BE2C (cell line): ENCODE measurements at regions not wholly inside any gene's neighbourhood (a gene's known extent, or its start where the extent isn't known, plus 50 kb on each side); places are given as distances from the start of the nearest gene placed in this dataset.

Experiments
- DNase-seq: peaks from one replicate; pipeline ENCODE4 v3.0.0-alpha.2; 2020
- H3K27me3 ChIP-seq: fragments of 250-450 bp; sonication (Bioruptor Pico); 2 replicates; pipeline ENCODE4 v1.5.1; 2020; ENCODE audit warnings: mild to moderate bottlenecking
- H3K36me3 ChIP-seq: fragments of 250-450 bp; sonication (Bioruptor Pico); 2 replicates; pipeline ENCODE4 v1.5.1; 2020; ENCODE audit warnings: mild to moderate bottlenecking
- H3K4me1 ChIP-seq: fragments of 250-450 bp; sonication (Bioruptor Pico); 2 replicates; pipeline ENCODE4 v1.5.1; 2020
- H3K4me3 ChIP-seq: 2 replicates; pipeline ENCODE4 v1.5.1; 2011; ENCODE audit warnings: low read depth, low read length
- H3K9me3 ChIP-seq: fragments of 250-450 bp; sonication (Bioruptor Pico); 2 replicates; pipeline ENCODE4 v1.5.1; 2020
- TF ChIP-seq, protein P1 (sequence below): IDR thresholded peaks from 2 replicates; pipeline ENCODE4 v1.5.1; 2012; ENCODE audit warnings: mild to moderate bottlenecking, low read depth, low read length

DNA sequence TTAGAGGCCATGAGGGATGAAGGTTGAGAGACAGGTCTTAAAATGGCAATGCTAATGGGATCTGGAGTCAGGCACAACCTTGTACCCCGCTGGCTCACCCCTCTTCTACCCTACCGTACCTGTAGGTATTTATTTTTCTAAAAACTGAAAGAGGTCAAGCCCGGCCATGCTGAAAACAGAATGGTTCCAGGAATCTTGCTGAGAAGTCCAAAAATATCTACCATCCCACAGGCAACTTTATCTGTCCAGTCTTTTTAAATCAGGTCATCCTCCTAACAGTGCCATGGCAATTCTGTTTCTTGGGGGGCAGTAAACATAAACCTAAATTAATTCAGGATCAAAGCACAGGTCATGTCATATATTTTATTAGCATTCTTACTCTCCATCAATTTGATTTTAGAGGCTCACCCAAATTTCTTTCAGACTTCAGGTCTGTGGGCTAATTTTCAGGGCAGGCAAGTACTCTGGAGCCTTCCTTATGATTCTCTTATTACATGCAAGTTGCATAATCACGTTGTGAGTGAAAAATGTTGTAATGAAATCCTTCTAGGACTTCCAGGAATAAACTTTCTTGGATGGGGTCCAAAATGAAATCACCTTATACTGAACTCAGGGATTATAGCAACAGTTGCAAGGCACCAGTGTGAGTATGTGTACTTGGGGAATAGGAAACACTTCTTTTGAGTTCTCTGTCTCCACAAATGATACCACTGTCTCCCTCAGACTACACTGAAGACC, 102.7 kb upstream of the NREP start:
- H3K36me3 ChIP-seq, result no peaks in the 10 kb centered on the region
- DNase-seq, result no peak
- no peaks in the 10 kb centered on the region for H3K27me3 ChIP-seq

DNA sequence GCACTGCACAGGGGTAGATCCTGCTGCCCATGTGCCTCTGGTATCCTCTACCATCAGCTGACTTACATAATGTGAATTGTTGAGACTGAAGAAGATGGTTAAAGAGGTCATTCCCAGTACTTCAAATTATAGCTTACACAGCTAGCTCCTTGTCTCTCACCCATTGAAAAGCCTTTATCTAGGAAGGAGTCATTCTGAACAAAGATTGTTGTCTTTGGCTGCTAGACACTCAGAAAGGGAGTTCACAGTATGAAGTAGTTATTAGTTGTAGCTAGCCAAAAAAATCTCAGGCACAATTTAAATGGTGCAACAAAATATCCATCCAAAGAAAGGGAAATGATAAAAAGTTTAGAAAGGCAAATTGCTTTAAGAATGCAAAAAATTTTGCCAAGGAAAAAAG, 102.0 kb upstream of the NREP start:
- no peaks in the 10 kb centered on the region for H3K27me3 ChIP-seq
- TF ChIP-seq, protein P1, sequence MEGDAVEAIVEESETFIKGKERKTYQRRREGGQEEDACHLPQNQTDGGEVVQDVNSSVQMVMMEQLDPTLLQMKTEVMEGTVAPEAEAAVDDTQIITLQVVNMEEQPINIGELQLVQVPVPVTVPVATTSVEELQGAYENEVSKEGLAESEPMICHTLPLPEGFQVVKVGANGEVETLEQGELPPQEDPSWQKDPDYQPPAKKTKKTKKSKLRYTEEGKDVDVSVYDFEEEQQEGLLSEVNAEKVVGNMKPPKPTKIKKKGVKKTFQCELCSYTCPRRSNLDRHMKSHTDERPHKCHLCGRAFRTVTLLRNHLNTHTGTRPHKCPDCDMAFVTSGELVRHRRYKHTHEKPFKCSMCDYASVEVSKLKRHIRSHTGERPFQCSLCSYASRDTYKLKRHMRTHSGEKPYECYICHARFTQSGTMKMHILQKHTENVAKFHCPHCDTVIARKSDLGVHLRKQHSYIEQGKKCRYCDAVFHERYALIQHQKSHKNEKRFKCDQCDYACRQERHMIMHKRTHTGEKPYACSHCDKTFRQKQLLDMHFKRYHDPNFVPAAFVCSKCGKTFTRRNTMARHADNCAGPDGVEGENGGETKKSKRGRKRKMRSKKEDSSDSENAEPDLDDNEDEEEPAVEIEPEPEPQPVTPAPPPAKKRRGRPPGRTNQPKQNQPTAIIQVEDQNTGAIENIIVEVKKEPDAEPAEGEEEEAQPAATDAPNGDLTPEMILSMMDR, result no peak
- DNase-seq, result no peak
- H3K36me3 ChIP-seq, result no peaks in the 10 kb centered on the region
- H3K9me3 ChIP-seq, result no peaks in the 10 kb centered on the region
- no peak overlapping the region for H3K4me3 ChIP-seq
- no peaks in the 10 kb centered on the region for H3K4me1 ChIP-seq

More for the DNA sequence above, 102.7 kb upstream of the NREP start:
- Histone ChIP-seq H3K4me3 (no peak overlapping the region), H3K9me3 (no peaks in the 10 kb centered on the region), H3K4me1 (no peaks in the 10 kb centered on the region)
- TF ChIP-seq, protein P1, result no peak

DNA sequence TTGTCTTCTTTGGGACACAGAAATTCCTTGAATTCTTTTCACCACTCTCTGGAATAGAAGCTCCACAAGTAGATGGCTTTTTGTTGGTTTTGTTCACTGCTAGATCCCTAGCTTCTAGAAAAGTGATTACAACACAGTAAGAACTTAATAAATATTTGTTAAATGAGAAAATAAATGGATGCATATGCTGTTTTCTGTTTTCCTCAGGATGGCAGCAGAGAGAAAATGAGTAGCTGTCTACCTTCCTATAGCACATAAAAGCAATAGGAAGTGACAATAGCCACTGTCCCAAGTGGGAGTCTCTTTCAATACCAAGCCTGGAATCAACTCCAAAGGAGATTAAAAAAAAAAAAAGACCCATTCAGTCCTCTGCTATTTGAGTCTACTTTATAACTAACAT, 100.6 kb upstream of the NREP start:
- TF ChIP-seq, protein P1, result no peak
- Histone ChIP-seq H3K4me1 (no peaks in the 10 kb centered on the region), H3K9me3 (no peaks in the 10 kb centered on the region), H3K27me3 (no peaks in the 10 kb centered on the region), H3K36me3 (no peaks in the 10 kb centered on the region), H3K4me3 (no peak overlapping the region)
- no peak for DNase-seq

DNA sequence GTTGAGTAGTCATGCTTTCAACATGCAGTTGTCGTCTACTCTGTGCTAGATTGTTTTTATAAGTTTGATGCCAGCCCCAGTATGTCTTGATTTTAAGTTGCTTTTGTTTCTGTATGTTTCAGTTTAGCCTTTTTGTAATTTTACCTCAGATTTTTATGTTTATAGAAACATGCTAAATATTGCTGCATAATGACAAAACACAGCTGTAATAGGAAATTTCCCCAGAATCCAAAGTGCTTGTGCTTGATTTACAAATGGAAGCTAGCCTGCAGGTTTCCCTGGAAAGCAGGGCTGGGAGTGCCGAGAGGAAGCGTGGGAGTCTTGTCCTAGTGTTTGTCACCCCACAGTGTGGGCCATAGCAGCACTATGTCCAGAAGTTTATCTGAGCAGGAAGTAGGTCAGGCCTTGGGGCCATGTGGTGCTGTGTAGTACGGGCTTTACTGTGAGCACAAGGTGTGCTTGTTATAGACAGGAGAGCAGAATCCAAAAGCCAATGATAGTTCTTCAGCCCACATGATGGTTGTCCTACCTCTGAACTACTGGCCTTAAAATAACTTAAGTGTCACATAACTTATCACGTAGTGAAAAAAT, 100.0 kb upstream of the NREP start:
- Histone ChIP-seq H3K4me1 (no peaks in the 10 kb centered on the region), H3K36me3 (no peaks in the 10 kb centered on the region), H3K27me3 (no peaks in the 10 kb centered on the region), H3K4me3 (no peak overlapping the region), H3K9me3 (no peaks in the 10 kb centered on the region)
- no peak for DNase-seq
- TF ChIP-seq, protein P1, result no peak

DNA sequence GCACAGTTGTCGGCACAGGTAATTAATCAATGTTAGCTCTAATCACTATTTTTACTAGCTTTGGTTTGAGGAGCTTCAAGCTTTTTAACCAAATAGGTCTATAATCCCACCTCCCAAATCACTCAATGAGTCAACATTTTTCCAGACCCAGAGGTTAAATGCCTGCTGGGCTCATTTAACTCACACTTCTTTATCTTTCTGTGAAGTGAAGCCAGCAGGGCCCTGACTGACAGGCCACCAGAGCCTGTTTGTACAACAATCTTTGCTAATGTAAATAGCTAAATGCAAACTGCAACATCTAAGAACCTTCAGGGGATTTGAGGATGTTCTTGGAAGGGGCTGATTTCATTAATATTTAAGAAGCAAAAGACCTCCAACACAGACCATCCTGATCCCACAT, 98.4 kb upstream of the NREP start:
- DNase-seq, result no peak
- H3K27me3 ChIP-seq, result no peaks in the 10 kb centered on the region
- TF ChIP-seq, protein P1, result no peak
- H3K4me1 ChIP-seq, result no peaks in the 10 kb centered on the region
- no peaks in the 10 kb centered on the region for H3K9me3 ChIP-seq
- no peak overlapping the region for H3K4me3 ChIP-seq
- H3K36me3 ChIP-seq, result no peaks in the 10 kb centered on the region

DNA sequence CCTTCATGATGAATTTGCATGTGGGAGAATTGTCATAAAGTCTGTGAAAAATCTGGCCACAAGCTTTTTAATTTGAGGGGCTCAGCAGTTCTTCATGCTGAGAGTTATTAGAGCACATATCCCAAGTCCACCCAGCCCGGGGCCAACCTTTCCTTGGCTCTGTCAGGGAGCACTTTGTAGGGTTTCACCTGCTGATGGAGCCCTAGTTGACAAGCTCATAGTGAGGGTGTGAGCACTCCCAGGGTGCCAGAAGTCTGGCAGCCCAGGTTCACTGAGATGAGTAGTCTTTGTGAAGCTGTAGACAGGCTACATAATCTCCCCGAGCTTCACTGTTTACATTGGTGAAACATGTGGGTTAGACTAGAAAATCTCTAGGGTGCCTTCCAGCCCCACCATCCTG, 97.2 kb upstream of the NREP start:
- DNase-seq, result no peak
- Histone ChIP-seq H3K4me3 (no peak overlapping the region), H3K4me1 (no peaks in the 10 kb centered on the region)

More for the DNA sequence above, 97.2 kb upstream of the NREP start:
- no peaks in the 10 kb centered on the region for H3K9me3 ChIP-seq
- TF ChIP-seq, protein P1, result no peak
- H3K27me3 ChIP-seq, result no peaks in the 10 kb centered on the region
- H3K36me3 ChIP-seq, result no peaks in the 10 kb centered on the region
